ENCODE measurements at regions not wholly inside any gene's neighbourhood (a gene's known extent, or its start where the extent isn't known, plus 50 kb on each side); places are given as distances from the start of the nearest gene placed in this dataset.

DNA sequence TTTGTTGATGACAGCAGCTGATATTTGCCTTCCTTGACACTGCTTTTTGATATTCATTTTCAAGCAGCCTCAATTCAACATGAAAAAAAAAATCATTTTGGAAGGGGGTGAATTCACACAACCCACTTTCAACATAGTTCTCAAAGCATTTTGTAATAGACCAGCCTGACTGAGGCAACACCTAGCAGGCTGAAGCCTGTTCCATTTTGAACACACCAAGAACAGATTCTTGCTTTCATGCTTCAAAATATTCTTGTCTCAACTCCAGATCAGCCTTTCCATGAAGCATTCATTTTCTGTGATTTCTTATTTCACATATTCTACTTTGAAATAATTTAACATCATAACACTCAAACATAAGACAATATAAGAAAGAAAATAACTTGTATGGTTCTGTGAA is 812.6 kb upstream of the POU3F3 start:
- H3K4me1 ChIP-seq (ENCODE audit: control insufficient read depth in 1 of 2, low read depth in 2 of 2) = no peaks in the 10 kb centered on the region
- TF ChIP-seq, protein P1, sequence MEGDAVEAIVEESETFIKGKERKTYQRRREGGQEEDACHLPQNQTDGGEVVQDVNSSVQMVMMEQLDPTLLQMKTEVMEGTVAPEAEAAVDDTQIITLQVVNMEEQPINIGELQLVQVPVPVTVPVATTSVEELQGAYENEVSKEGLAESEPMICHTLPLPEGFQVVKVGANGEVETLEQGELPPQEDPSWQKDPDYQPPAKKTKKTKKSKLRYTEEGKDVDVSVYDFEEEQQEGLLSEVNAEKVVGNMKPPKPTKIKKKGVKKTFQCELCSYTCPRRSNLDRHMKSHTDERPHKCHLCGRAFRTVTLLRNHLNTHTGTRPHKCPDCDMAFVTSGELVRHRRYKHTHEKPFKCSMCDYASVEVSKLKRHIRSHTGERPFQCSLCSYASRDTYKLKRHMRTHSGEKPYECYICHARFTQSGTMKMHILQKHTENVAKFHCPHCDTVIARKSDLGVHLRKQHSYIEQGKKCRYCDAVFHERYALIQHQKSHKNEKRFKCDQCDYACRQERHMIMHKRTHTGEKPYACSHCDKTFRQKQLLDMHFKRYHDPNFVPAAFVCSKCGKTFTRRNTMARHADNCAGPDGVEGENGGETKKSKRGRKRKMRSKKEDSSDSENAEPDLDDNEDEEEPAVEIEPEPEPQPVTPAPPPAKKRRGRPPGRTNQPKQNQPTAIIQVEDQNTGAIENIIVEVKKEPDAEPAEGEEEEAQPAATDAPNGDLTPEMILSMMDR (IDR thresholded peaks at IDR 0.05) = no peak
- H3K9me3 ChIP-seq = no peaks in the 10 kb centered on the region

DNA sequence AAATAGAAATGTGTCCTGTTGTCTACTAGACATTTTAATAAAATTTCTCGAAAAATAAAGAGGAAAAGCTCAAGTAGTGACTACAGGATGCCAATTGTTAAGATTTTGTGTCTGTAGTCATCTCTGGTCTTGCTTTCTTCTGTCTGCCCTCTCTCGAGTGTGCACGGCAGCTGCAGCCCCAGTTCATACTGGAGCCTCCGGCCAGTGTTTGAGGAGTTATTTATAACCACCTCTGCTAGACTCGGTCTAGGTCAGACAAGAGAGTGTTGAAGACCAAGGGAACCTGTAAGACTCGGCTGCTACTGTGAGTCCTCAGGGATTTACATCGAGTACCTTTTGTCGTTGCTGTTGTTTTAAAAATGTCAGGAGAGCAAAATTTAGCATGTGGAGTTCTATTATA is 810.1 kb upstream of the POU3F3 start:
- Histone ChIP-seq H3K9me3 (no peaks in the 10 kb centered on the region), H3K27ac (no peak overlapping the region), H3K4me3 (no peak overlapping the region), H3K36me3 (no peaks in the 10 kb centered on the region), H3K27me3 (replicated peaks; ENCODE audit: insufficient read depth) (no peaks in the 10 kb centered on the region), H3K4me1 (ENCODE audit: control insufficient read depth in 1 of 2, low read depth in 2 of 2) (no peaks in the 10 kb centered on the region)
- TF ChIP-seq, protein P1 (IDR thresholded peaks at IDR 0.05) = no peak
- DNase-seq (ENCODE audit: low spot score) (no peak), ATAC-seq (ENCODE audit: insufficient number of reproducible peaks, low FRiP score, low read depth) (no peak)

More for the DNA sequence above, 812.6 kb upstream of the POU3F3 start:
- Histone ChIP-seq H3K27me3 (replicated peaks; ENCODE audit: insufficient read depth) (no peaks in the 10 kb centered on the region), H3K4me3 (no peak overlapping the region), H3K36me3 (no peaks in the 10 kb centered on the region), H3K27ac (no peak overlapping the region)
- ATAC-seq (ENCODE audit: insufficient number of reproducible peaks, low FRiP score, low read depth) (no peak), DNase-seq (ENCODE audit: low spot score) (no peak)

DNA sequence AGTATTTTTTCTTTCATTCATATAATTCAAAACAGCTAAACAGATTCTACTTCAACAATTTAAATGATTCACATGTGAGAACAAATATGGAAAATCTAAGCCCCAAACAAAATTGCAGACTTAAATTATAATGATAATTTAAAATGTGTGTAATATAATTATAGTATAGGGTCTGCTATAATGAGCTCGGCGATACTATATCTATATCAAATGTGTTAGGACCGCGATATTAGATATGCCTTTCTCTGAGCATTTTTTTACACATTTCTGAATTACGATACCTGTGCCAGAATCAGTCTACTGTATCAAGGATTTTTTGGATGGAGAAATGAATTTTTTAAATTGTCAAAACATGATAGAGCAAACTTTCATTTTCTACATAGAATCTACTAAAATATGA is 808.8 kb upstream of the POU3F3 start:
- no peaks in the 10 kb centered on the region for H3K4me1 ChIP-seq (ENCODE audit: control insufficient read depth in 1 of 2, low read depth in 2 of 2)
- H3K27ac ChIP-seq = no peak overlapping the region
- no peaks in the 10 kb centered on the region for H3K36me3 ChIP-seq
- H3K4me3 ChIP-seq = no peak overlapping the region
- TF ChIP-seq, protein P1 (IDR thresholded peaks at IDR 0.05) = no peak
- DNase-seq (ENCODE audit: low spot score) = no peak
- no peaks in the 10 kb centered on the region for H3K27me3 ChIP-seq (replicated peaks; ENCODE audit: insufficient read depth)
- H3K9me3 ChIP-seq = no peaks in the 10 kb centered on the region
- ATAC-seq (ENCODE audit: insufficient number of reproducible peaks, low FRiP score, low read depth) = no peak

DNA sequence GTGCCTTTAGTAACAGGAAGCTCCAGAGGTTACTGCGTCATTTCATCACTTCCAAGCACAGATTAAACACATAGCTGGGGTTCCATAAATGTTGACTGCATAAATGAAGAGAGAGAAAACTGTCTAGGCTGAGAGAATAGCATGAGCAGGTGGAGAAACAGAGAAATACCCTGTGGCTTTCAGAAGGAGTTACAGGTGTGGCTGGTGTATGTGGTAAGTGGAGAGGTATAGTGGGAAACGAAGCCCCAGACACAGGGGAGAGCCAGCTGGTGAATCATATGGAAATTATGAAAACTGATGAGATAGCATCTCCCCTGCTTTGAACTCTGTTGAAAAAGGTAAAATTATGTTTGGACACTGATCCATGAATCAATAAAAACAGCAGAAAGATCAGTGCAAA is 807.4 kb upstream of the POU3F3 start:
- H3K4me3 ChIP-seq = no peak overlapping the region
- TF ChIP-seq, protein P1 (IDR thresholded peaks at IDR 0.05) = no peak
- no peaks in the 10 kb centered on the region for H3K4me1 ChIP-seq (ENCODE audit: control insufficient read depth in 1 of 2, low read depth in 2 of 2)
- no peaks in the 10 kb centered on the region for H3K36me3 ChIP-seq
- ATAC-seq (ENCODE audit: insufficient number of reproducible peaks, low FRiP score, low read depth) = no peak
- H3K9me3 ChIP-seq = no peaks in the 10 kb centered on the region
- no peak for DNase-seq (ENCODE audit: low spot score)
- no peak overlapping the region for H3K27ac ChIP-seq
- no peaks in the 10 kb centered on the region for H3K27me3 ChIP-seq (replicated peaks; ENCODE audit: insufficient read depth)

DNA sequence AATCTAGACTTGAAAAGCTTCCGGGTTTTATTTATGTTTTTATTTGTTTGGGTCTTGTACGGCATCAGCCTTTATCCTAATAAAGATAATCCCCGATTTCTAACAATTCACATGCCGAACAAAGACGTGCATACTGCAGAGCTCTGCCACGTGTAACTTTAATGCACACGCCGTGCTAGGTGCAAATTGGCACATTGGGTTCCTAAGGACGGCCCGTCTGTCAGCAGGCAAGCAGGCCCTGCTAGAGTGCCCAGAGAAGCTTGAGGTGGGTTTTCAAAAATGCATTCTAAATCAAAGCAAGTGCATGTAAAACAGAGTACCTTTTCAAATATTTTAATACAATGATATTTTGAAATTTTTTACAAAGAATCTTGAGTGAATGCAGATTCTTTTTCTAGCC is 806.4 kb upstream of the POU3F3 start:
- TF ChIP-seq, protein P1 (IDR thresholded peaks at IDR 0.05) = no peak
- Histone ChIP-seq H3K9me3 (no peaks in the 10 kb centered on the region), H3K4me1 (ENCODE audit: control insufficient read depth in 1 of 2, low read depth in 2 of 2) (no peaks in the 10 kb centered on the region), H3K36me3 (no peaks in the 10 kb centered on the region), H3K27ac (no peak overlapping the region), H3K4me3 (no peak overlapping the region), H3K27me3 (replicated peaks; ENCODE audit: insufficient read depth) (no peaks in the 10 kb centered on the region)
- no peak for DNase-seq (ENCODE audit: low spot score)
- ATAC-seq (ENCODE audit: insufficient number of reproducible peaks, low FRiP score, low read depth) = no peak

All from thoracic aorta (tissue), 2 donors.